Fibroblast of lung (primary cell): ENCODE measurements at regions not wholly inside any gene's neighbourhood (a gene's known extent, or its start where the extent isn't known, plus 50 kb on each side); places are given as distances from the start of the nearest gene placed in this dataset.

Experiments used
- DNase-seq, 2 donors: peaks; one replicate each; pipeline versions ENCODE4 v3.0.0 to v3.0.0-alpha.2; 2010; ENCODE audit warnings: low read depth in 2 of 2
- H2AFZ ChIP-seq: 2 replicates; pipeline ENCODE4 v1.5.1; 2012; ENCODE audit warnings: low read length, control low read depth, inconsistent platforms
- H3K27ac ChIP-seq: 2 replicates; pipeline ENCODE4 v1.5.1; 2011; ENCODE audit warnings: low read length, control low read depth; ENCODE audit not compliant: insufficient read depth
- H3K27me3 ChIP-seq: 2 replicates; pipeline ENCODE4 v1.5.1; 2011; ENCODE audit warnings: mild to moderate bottlenecking, low read length; ENCODE audit not compliant: control insufficient read depth, insufficient read depth
- H3K36me3 ChIP-seq: 2 replicates; pipeline ENCODE4 v1.5.1; 2011; ENCODE audit warnings: low read length; ENCODE audit not compliant: control insufficient read depth, insufficient read depth
- H3K4me1 ChIP-seq: 2 replicates; pipeline ENCODE4 v1.5.1; 2011; ENCODE audit warnings: low read length; ENCODE audit not compliant: control insufficient read depth, insufficient read depth; ENCODE audit errors: extremely low read depth
- H3K4me2 ChIP-seq: 2 replicates; pipeline ENCODE4 v1.5.1; 2011; ENCODE audit warnings: low read length, control low read depth; ENCODE audit not compliant: insufficient read depth; ENCODE audit errors: extremely low read depth
- H3K4me3 ChIP-seq, 4 experiments: fragments of 200-600 bp in 1 of 4; sonication (generic) in 1 of 4; replicated peaks in 1 of 4; 2 replicates each; pipeline ENCODE4 v1.5.1; 2011 to 2016; ENCODE audit warnings: low read length in 4 of 4, low read depth in 3 of 4, mild to moderate bottlenecking in 3 of 4, control low read depth in 2 of 4, inconsistent platforms in 1 of 4, mixed read lengths in 1 of 4; ENCODE audit not compliant: insufficient read depth in 1 of 4; ENCODE audit errors: control extremely low read depth in 1 of 4
- H3K79me2 ChIP-seq: 2 replicates; pipeline ENCODE4 v1.5.1; 2012; ENCODE audit warnings: mild to moderate bottlenecking, low read length, inconsistent platforms; ENCODE audit not compliant: control insufficient read depth, insufficient read depth
- H3K9ac ChIP-seq: 2 replicates; pipeline ENCODE4 v1.5.1; 2011; ENCODE audit warnings: mild to moderate bottlenecking, low read length, control low read depth; ENCODE audit not compliant: insufficient read depth
- H3K9me3 ChIP-seq: 2 replicates; pipeline ENCODE4 v1.5.1; 2012; ENCODE audit warnings: low read depth, low read length; ENCODE audit not compliant: control insufficient read depth, insufficient read depth
- H4K20me1 ChIP-seq: 2 replicates; pipeline ENCODE4 v1.5.1; 2011; ENCODE audit warnings: low read length; ENCODE audit not compliant: control insufficient read depth, insufficient read depth; ENCODE audit errors: extremely low read depth
- EZH2 ChIP-seq: IDR thresholded peaks from 2 replicates; pipeline ENCODE4 v1.5.1; 2012; ENCODE audit warnings: low read length, control low read depth, mild to moderate bottlenecking; ENCODE audit errors: missing control alignments
- TF ChIP-seq, protein P1 (sequence below), 2 donors: IDR thresholded peaks in 1 of 2; conservative IDR thresholded peaks in 1 of 2; 1 replicate in 1 of 2; 2 replicates in 1 of 2; pipeline ENCODE4 v1.5.1; 2011 to 2012; ENCODE audit warnings: low read length in 2 of 2, control low read depth in 1 of 2, inconsistent platforms in 1 of 2, low read depth in 1 of 2, mild to moderate bottlenecking in 1 of 2

DNA sequence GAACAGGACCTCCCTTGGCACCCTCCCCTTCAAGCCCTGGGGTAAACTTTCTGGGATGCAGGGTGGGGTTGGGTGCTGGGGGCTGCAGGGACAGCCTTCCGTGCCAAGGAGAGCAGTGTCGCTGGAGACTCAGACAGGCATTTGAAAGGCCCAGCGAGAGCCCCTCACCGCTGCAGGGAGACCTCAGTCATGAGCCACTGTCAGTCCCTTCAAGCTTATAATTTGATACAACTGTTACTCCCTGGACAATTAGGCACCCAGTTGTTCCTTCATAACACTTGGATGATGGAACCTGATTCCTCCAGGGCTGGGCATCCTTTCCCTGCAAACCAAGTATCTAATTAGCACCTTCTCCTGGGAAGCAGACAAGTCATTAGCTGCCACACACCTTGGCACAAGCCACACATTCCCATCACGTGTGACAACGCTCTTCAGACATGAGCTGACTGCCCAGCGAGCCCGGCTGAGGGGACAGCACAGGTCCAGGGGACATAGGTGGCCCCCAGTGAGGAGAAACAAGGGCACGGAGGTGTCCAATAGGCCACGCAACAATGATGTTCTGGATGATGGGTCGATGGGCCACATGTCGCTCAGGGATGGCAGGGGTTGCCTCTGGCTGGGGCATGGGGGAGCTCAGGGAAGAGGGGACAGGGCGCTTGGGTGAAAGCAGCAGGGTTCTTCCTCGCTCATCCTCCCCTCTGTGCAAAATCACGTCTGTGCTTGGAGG lies 59.6 kb downstream of the KCNF1 start:
- no peaks in the 10 kb centered on the region for H3K27me3 ChIP-seq
- TF ChIP-seq EZH2 = no peak
- TF ChIP-seq, protein P1, sequence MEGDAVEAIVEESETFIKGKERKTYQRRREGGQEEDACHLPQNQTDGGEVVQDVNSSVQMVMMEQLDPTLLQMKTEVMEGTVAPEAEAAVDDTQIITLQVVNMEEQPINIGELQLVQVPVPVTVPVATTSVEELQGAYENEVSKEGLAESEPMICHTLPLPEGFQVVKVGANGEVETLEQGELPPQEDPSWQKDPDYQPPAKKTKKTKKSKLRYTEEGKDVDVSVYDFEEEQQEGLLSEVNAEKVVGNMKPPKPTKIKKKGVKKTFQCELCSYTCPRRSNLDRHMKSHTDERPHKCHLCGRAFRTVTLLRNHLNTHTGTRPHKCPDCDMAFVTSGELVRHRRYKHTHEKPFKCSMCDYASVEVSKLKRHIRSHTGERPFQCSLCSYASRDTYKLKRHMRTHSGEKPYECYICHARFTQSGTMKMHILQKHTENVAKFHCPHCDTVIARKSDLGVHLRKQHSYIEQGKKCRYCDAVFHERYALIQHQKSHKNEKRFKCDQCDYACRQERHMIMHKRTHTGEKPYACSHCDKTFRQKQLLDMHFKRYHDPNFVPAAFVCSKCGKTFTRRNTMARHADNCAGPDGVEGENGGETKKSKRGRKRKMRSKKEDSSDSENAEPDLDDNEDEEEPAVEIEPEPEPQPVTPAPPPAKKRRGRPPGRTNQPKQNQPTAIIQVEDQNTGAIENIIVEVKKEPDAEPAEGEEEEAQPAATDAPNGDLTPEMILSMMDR (conservative IDR thresholded peaks at IDR 0.05 in 1 of 2, IDR thresholded peaks at IDR 0.05 in 1 of 2; ENCODE audit: low read depth in 1 of 2, low read length in 2 of 2) = no peak
- H3K4me1 ChIP-seq = no peaks in the 10 kb centered on the region
- H3K27ac ChIP-seq = no peak overlapping the region
- H3K9ac ChIP-seq = no peak overlapping the region
- no peaks in the 10 kb centered on the region for H3K79me2 ChIP-seq
- no peaks in the 10 kb centered on the region for H3K9me3 ChIP-seq
- H3K4me3 ChIP-seq = no peak overlapping the region
- no peak overlapping the region for H3K4me2 ChIP-seq
- H4K20me1 ChIP-seq = no peaks in the 10 kb centered on the region
- no peak overlapping the region for H2AFZ ChIP-seq
- DNase-seq = no peak
- H3K36me3 ChIP-seq = no peaks in the 10 kb centered on the region

DNA sequence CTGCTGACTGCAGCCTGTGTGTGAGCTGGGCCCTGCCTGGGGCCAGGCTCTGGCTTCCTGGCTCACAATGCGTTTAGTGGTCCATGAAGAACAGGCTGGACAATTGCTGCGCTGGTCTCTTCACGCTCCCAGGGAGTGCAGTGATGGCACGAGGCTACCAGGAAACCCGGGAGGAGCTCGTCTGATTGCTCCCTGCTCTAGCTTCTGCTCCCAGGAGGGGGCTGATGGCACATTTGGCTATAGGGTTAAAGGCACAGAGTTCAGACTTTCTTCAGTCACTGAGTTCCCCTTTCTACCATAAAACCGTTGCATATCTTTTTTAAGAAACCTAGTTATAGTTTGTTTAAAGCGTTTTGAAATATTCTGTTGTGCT lies 60.1 kb downstream of the KCNF1 start:
- H3K9ac ChIP-seq = no peak overlapping the region
- no peak for DNase-seq

DNA sequence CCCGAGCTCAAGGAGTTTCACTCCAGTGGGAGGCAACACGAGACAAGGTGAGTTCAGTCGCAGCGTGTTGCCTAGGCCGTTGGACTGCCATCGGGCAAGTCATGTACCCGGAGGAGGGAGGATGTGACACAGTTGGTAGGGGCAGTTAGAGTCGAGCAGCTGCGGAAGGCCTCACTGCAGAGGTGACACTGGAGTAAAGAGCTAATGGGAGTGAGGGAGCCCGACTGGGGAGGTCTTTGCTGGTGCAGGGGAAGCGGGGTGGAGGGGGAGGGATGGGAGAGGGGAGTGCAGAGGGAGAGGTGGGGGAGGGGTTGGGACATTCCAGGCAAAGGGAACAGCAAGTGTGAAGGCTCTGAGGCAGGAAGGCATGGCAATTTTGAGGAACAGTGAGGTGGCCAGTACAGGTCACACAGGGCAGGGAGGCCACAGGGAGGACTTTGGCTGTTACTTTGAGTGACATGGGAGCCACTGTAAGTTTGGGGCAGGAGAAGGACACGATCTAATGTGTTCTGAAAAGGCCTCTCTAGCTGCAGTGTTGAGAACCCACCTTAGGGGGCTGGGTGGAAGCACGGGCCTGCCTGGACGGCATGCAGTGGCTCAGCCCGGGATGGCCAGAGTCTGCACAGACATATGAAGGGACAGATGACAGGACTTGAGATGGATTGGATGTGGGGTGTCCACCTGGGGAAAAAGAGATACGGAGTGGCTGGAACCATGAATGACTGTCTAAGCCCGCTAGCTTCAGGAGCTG lies 61.1 kb downstream of the KCNF1 start:
- Histone ChIP-seq H2AFZ (no peak overlapping the region), H3K9me3 (no peaks in the 10 kb centered on the region), H3K4me3 (no peak overlapping the region), H3K9ac (no peak overlapping the region), H3K4me1 (peaks cover 3% of the 10 kb centered on the region), H3K27me3 (no peaks in the 10 kb centered on the region), H3K36me3 (no peaks in the 10 kb centered on the region), H3K27ac (no peak overlapping the region), H4K20me1 (no peaks in the 10 kb centered on the region), H3K4me2 (no peak overlapping the region), H3K79me2 (no peaks in the 10 kb centered on the region)
- TF ChIP-seq EZH2 = no peak
- TF ChIP-seq, protein P1 (conservative IDR thresholded peaks at IDR 0.05 in 1 of 2, IDR thresholded peaks at IDR 0.05 in 1 of 2; ENCODE audit: low read depth in 1 of 2, low read length in 2 of 2) = no peak
- no peak for DNase-seq

More for the DNA sequence above, 60.1 kb downstream of the KCNF1 start:
- Histone ChIP-seq H3K9me3 (no peaks in the 10 kb centered on the region), H3K79me2 (no peaks in the 10 kb centered on the region), H3K4me1 (no peaks in the 10 kb centered on the region), H4K20me1 (no peaks in the 10 kb centered on the region), H3K36me3 (no peaks in the 10 kb centered on the region), H3K27me3 (no peaks in the 10 kb centered on the region), H3K4me3 (no peak overlapping the region), H2AFZ (no peak overlapping the region), H3K4me2 (no peak overlapping the region), H3K27ac (no peak overlapping the region)
- TF ChIP-seq, protein P1 (conservative IDR thresholded peaks at IDR 0.05 in 1 of 2, IDR thresholded peaks at IDR 0.05 in 1 of 2; ENCODE audit: low read depth in 1 of 2, low read length in 2 of 2) = no peak
- no peak for TF ChIP-seq EZH2
